ENCODE measurements at regions not wholly inside any gene's neighbourhood (a gene's known extent, or its start where the extent isn't known, plus 50 kb on each side); places are given as distances from the start of the nearest gene placed in this dataset.

DNA sequence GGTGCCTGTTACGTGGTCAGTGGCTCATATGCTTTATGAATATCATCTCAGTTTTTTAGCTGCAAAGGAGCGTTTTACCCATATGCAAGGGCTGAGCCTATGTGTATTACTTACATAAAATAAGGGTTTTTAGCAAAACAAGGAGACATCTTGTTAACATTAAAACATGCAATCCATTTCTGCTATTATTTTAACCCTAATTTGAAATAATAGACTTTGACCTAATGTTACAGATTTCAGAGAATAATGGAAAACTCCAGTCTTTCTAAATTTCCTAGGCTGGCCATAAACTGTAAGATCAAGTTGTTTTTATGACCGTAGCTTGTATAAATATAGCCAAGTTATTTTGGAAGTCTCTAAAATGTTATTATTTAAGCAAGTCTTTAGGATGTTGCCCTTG is 121.1 kb upstream of the SEMA6A start:
- H3K18ac ChIP-seq (ENCODE audit: insufficient read length, low read depth, low read length): no peak overlapping the region
- H2BK120ac ChIP-seq (ENCODE audit: low read depth, low read length, poor library complexity, severe bottlenecking): no peak overlapping the region
- no peaks in the 10 kb centered on the region for H3K27me3 Mint-ChIP-seq (ENCODE audit: low read depth)
- H3K9me3 ChIP-seq (ENCODE audit: control insufficient read depth, low read depth, low read length): no peaks in the 10 kb centered on the region
- no peak overlapping the region for H2BK20ac ChIP-seq (ENCODE audit: low read depth, low read length, poor library complexity, severe bottlenecking)
- peaks cover 0 to 7% (median 0%) of the 10 kb centered on the region in 3 experiments; a peak in 3 of 7 replicates for H3K36me3 Mint-ChIP-seq (ENCODE audit: insufficient read depth in 1 of 3, low read depth in 3 of 3)
- H4K91ac ChIP-seq (ENCODE audit: insufficient read length, low read depth, low read length): no peak overlapping the region
- no peak overlapping the region for H3K23ac ChIP-seq (ENCODE audit: insufficient read length, low read depth, low read length)
- no peak overlapping the region for H3K4me3 Mint-ChIP-seq
- H2BK5ac ChIP-seq (ENCODE audit: insufficient read length, low read length): no peak overlapping the region
- peaks cover 0 to 4% of the 10 kb centered on the region in 2 experiments; a peak in 3 of 5 replicates for H3K9me3 Mint-ChIP-seq
- no peak overlapping the region for H2AFZ ChIP-seq (ENCODE audit: low read length)
- no peaks in the 10 kb centered on the region; the same call in 1 of the 2 replicates for H3K4me1 ChIP-seq (ENCODE audit: insufficient read depth, low read length)
- H3K4me2 ChIP-seq (ENCODE audit: insufficient read depth, insufficient read length, low read length): no peak overlapping the region
- no peak overlapping the region for H2BK12ac ChIP-seq (ENCODE audit: insufficient read length, low read depth, low read length)
- no peak overlapping the region for H3K9ac ChIP-seq (ENCODE audit: extremely low read depth, insufficient read length, low read length)
- TF ChIP-seq CTCF (conservative IDR thresholded peaks at IDR 0.05): no peak
- no CpG with 5 or more reads among the region's 3 CpGs for WGBS (ENCODE audit: extremely low coverage, insufficient read length, low lambda C conversion rate)
- no peaks in the 10 kb centered on the region; the same call in 1 of the 2 replicates for H3K27me3 ChIP-seq (ENCODE audit: insufficient read depth, low read length)
- H3K79me1 ChIP-seq (ENCODE audit: insufficient read depth, low read depth, low read length, poor library complexity, severe bottlenecking): no peaks in the 10 kb centered on the region
- H3K4me1 Mint-ChIP-seq: peaks cover 16 to 17% of the 10 kb centered on the region in 2 experiments
- no peak overlapping the region for H3K14ac ChIP-seq (ENCODE audit: insufficient read depth, low read length)
- no peak overlapping the region for H4K8ac ChIP-seq (replicated peaks; ENCODE audit: insufficient read length, low read depth, low read length)
- H3K27ac Mint-ChIP-seq: no peak overlapping the region
- no peaks in the 10 kb centered on the region for H3K23me2 ChIP-seq (ENCODE audit: insufficient read length, low read depth, low read length, poor library complexity, severe bottlenecking)
- H3K27ac ChIP-seq (ENCODE audit: insufficient read length, low read depth, low read length): no peak overlapping the region
- no peaks in the 10 kb centered on the region for H4K20me1 ChIP-seq (ENCODE audit: control insufficient read depth, insufficient read depth, insufficient read length)
- H2BK15ac ChIP-seq (ENCODE audit: low read depth, low read length): no peak overlapping the region
- H4K5ac ChIP-seq (ENCODE audit: insufficient read length, low read depth, low read length): no peak overlapping the region
- no peaks in the 10 kb centered on the region for H3K79me2 ChIP-seq (ENCODE audit: insufficient read depth, low read length)
- no peak overlapping the region for H3K56ac ChIP-seq (ENCODE audit: insufficient read length, low read depth, low read length)
- no peak overlapping the region for H3K4ac ChIP-seq (ENCODE audit: low read depth, low read length)
- DNase-seq: no peak
- no peak overlapping the region for H2AK5ac ChIP-seq (ENCODE audit: insufficient read length, low read length)
- no peak overlapping the region for H3T11ph ChIP-seq (ENCODE audit: low read length)
